Neural cell (in vitro differentiated cells): ENCODE measurements at regions not wholly inside any gene's neighbourhood (a gene's known extent, or its start where the extent isn't known, plus 50 kb on each side); places are given as distances from the start of the nearest gene placed in this dataset.
A peak's percentile ranks its signal among the peaks of the same experiment; 100 is the strongest.

Source experiments
- EP300 ChIP-seq: fragments of 450-650 bp; conservative IDR thresholded peaks from 2 replicates; pipeline ENCODE4 v1.6.1; 2014; ENCODE audit warnings: antibody characterized with exemption, mild to moderate bottlenecking, moderate library complexity; ENCODE audit not compliant: poor library complexity, severe bottlenecking
- EZH2 ChIP-seq: fragments of 200-600, 300-800 bp; shearing (Covaris generic), sonication (generic); IDR thresholded peaks from 2 replicates; pipeline ENCODE4 v1.6.1; 2014; ENCODE audit warnings: antibody characterized with exemption, low read length, borderline replicate concordance, mild to moderate bottlenecking; ENCODE audit not compliant: insufficient read depth, poor library complexity, severe bottlenecking
- POLR2AphosphoS5 ChIP-seq: IDR thresholded peaks from 2 replicates; pipeline ENCODE4 v1.6.1; 2012
- RAD21 ChIP-seq: fragments of 450-650 bp; conservative IDR thresholded peaks from 2 replicates; pipeline ENCODE4 v1.6.1; 2014; ENCODE audit warnings: antibody characterized with exemption, mild to moderate bottlenecking, moderate library complexity
- SMC3 ChIP-seq: fragments of 450-650 bp; conservative IDR thresholded peaks from 2 replicates; pipeline ENCODE4 v1.6.1; 2014; ENCODE audit warnings: antibody characterized with exemption, mild to moderate bottlenecking, moderate library complexity; ENCODE audit not compliant: poor library complexity
- TAF1 ChIP-seq: IDR thresholded peaks from 2 replicates; pipeline ENCODE4 v1.6.1; 2012; ENCODE audit warnings: low read depth
- TF ChIP-seq, protein P1 (sequence below): fragments of 450-650 bp; IDR thresholded peaks from 2 replicates; pipeline ENCODE4 v1.5.1; 2014; ENCODE audit warnings: antibody characterized with exemption, mild to moderate bottlenecking, moderate library complexity; ENCODE audit not compliant: poor library complexity, severe bottlenecking
- TF ChIP-seq, protein P2 (sequence below): IDR thresholded peaks from 2 replicates; pipeline ENCODE4 v1.6.1; 2012; ENCODE audit warnings: borderline replicate concordance

DNA sequence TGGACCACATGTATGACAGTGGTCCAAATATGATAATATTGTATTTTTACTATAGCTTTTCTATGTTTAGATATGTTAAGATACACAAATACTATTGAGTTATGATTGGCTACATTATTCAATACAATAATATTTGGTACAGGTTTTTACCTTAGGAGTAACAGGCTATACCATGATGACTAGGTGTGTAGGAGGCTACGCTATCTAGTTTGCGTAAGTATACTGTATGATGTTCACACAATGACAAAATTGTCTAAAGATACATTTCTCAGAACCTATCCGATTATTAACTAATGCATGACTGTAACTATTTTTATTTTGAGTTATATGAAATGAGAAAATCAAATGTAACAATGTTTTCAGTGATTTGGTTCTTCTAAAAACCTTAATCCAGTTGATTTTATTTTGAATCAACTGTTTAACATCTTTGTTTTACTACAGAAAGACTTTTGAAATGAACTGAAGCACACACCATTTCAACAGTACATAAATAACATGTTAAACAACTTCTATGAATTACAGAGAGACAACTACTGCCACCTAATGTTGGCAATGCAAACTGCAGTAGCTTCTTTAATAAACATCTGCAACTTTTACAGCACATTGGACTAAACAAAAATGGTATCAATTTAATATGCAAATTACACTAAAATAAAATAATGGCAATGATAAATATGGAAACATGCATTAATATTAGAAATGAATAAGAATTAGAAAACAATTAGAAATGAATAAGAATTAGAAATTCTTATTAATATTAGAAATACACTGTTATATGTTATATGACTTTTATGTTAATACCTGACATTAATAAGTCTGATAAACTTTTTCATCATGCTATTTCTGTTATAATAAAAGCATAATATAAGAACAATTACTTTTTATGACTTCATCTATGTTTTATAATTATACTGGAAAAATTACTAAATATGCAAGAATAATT, 255.7 kb downstream of the MBNL1 start:
- TF ChIP-seq, protein P1, sequence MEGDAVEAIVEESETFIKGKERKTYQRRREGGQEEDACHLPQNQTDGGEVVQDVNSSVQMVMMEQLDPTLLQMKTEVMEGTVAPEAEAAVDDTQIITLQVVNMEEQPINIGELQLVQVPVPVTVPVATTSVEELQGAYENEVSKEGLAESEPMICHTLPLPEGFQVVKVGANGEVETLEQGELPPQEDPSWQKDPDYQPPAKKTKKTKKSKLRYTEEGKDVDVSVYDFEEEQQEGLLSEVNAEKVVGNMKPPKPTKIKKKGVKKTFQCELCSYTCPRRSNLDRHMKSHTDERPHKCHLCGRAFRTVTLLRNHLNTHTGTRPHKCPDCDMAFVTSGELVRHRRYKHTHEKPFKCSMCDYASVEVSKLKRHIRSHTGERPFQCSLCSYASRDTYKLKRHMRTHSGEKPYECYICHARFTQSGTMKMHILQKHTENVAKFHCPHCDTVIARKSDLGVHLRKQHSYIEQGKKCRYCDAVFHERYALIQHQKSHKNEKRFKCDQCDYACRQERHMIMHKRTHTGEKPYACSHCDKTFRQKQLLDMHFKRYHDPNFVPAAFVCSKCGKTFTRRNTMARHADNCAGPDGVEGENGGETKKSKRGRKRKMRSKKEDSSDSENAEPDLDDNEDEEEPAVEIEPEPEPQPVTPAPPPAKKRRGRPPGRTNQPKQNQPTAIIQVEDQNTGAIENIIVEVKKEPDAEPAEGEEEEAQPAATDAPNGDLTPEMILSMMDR, result peak; percentile 82
- no peak for TF ChIP-seq EP300
- TF ChIP-seq POLR2AphosphoS5, result no peak
- TF ChIP-seq EZH2, result no peak
- TF ChIP-seq, protein P2, sequence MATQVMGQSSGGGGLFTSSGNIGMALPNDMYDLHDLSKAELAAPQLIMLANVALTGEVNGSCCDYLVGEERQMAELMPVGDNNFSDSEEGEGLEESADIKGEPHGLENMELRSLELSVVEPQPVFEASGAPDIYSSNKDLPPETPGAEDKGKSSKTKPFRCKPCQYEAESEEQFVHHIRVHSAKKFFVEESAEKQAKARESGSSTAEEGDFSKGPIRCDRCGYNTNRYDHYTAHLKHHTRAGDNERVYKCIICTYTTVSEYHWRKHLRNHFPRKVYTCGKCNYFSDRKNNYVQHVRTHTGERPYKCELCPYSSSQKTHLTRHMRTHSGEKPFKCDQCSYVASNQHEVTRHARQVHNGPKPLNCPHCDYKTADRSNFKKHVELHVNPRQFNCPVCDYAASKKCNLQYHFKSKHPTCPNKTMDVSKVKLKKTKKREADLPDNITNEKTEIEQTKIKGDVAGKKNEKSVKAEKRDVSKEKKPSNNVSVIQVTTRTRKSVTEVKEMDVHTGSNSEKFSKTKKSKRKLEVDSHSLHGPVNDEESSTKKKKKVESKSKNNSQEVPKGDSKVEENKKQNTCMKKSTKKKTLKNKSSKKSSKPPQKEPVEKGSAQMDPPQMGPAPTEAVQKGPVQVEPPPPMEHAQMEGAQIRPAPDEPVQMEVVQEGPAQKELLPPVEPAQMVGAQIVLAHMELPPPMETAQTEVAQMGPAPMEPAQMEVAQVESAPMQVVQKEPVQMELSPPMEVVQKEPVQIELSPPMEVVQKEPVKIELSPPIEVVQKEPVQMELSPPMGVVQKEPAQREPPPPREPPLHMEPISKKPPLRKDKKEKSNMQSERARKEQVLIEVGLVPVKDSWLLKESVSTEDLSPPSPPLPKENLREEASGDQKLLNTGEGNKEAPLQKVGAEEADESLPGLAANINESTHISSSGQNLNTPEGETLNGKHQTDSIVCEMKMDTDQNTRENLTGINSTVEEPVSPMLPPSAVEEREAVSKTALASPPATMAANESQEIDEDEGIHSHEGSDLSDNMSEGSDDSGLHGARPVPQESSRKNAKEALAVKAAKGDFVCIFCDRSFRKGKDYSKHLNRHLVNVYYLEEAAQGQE, result no peak
- peak; percentile 77 for TF ChIP-seq SMC3
- TF ChIP-seq TAF1, result no peak
- TF ChIP-seq RAD21, result peak; percentile 84
